ENCODE measurements at regions not wholly inside any gene's neighbourhood (a gene's known extent, or its start where the extent isn't known, plus 50 kb on each side); places are given as distances from the start of the nearest gene placed in this dataset.

GRCh38 chr1:29638281-29638680 lies 402.0 kb downstream of the PTPRU start:
- H3K27ac ChIP-seq (ENCODE audit: control insufficient read depth, insufficient read depth, low read length) = no peak overlapping the region

DNA sequence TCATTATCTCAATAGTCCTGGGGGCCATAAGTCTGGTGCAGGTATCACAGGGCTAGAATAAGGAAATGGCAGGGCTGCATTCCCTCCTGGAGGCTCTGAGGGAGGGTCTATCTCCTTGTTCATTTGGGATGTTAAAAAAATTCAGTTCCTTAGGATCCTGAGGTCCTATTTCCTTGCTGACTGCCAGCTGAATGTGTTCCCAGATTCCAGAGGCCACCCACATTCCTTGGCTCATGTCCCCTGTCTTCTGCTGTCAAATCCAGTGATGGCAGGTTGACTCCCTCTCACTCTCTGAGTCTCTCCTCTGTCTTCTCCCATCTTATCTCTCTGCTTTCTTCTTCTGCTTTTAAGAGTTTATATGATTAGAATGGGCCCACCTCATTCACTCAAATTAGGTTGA lies 400.6 kb downstream of the PTPRU start:
- TF ChIP-seq EZH2 (IDR thresholded peaks at IDR 0.05; ENCODE audit: low read length) = no peak
- TF ChIP-seq, protein P1, sequence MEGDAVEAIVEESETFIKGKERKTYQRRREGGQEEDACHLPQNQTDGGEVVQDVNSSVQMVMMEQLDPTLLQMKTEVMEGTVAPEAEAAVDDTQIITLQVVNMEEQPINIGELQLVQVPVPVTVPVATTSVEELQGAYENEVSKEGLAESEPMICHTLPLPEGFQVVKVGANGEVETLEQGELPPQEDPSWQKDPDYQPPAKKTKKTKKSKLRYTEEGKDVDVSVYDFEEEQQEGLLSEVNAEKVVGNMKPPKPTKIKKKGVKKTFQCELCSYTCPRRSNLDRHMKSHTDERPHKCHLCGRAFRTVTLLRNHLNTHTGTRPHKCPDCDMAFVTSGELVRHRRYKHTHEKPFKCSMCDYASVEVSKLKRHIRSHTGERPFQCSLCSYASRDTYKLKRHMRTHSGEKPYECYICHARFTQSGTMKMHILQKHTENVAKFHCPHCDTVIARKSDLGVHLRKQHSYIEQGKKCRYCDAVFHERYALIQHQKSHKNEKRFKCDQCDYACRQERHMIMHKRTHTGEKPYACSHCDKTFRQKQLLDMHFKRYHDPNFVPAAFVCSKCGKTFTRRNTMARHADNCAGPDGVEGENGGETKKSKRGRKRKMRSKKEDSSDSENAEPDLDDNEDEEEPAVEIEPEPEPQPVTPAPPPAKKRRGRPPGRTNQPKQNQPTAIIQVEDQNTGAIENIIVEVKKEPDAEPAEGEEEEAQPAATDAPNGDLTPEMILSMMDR (optimal IDR thresholded peaks at IDR 0.05 in 1 of 3, IDR thresholded peaks at IDR 0.05 in 1 of 3, conservative IDR thresholded peaks at IDR 0.05 in 1 of 3; ENCODE audit: extremely low read depth in 1 of 3, insufficient read depth in 2 of 3, low read length in 3 of 3) = no peak
- Histone ChIP-seq H3K4me1 (ENCODE audit: control insufficient read depth, extremely low read depth, insufficient read depth, low read length) (peaks cover 30% of the 10 kb centered on the region), H3K4me2 (ENCODE audit: control insufficient read depth, extremely low read depth, insufficient read depth, low read depth, low read length) (no peak overlapping the region), H3K27ac (ENCODE audit: control insufficient read depth, insufficient read depth, low read length) (no peak overlapping the region), H4K20me1 (ENCODE audit: control insufficient read depth, extremely low read depth, insufficient read depth, low read length) (no peaks in the 10 kb centered on the region), H3K79me2 (ENCODE audit: control insufficient read depth, insufficient read depth, low read length) (no peaks in the 10 kb centered on the region), H3K27me3 (ENCODE audit: control insufficient read depth, extremely low read depth, insufficient read depth, low read length) (no peaks in the 10 kb centered on the region), H2AFZ (ENCODE audit: control insufficient read depth, low read length) (no peak overlapping the region), H3K36me3 (ENCODE audit: control insufficient read depth in 2 of 2, extremely low read depth in 1 of 2, insufficient read depth in 2 of 2, low read length in 2 of 2) (no peaks in the 10 kb centered on the region), H3K9me1 (ENCODE audit: control insufficient read depth, extremely low read depth, insufficient read depth, low read length) (no peaks in the 10 kb centered on the region), H3K9me3 (ENCODE audit: control insufficient read depth, low read depth, low read length) (no peaks in the 10 kb centered on the region), H3K4me3 (ENCODE audit: control insufficient read depth in 2 of 3, extremely low read depth in 1 of 3, insufficient read depth in 2 of 3, low read depth in 1 of 3, low read length in 3 of 3) (no peak overlapping the region), H3K9ac (ENCODE audit: control insufficient read depth, extremely low read depth, insufficient read depth, low read length) (no peak overlapping the region)
- FAIRE-seq (no peak), DNase-seq (ENCODE audit: low read depth, low spot score) (no peak)
- dilution Hi-C loops (cut with MboI; ENCODE audit: extremely low pct_ligation_motif_present, low sequenced_read_pairs) = no loop called here

More at GRCh38 chr1:29638281-29638680, 402.0 kb downstream of the PTPRU start:
- Histone ChIP-seq H3K4me1 (ENCODE audit: control insufficient read depth, extremely low read depth, insufficient read depth, low read length) (peaks cover 30% of the 10 kb centered on the region), H3K36me3 (ENCODE audit: control insufficient read depth in 2 of 2, extremely low read depth in 1 of 2, insufficient read depth in 2 of 2, low read length in 2 of 2) (no peaks in the 10 kb centered on the region), H3K79me2 (ENCODE audit: control insufficient read depth, insufficient read depth, low read length) (no peaks in the 10 kb centered on the region), H3K9ac (ENCODE audit: control insufficient read depth, extremely low read depth, insufficient read depth, low read length) (no peak overlapping the region), H4K20me1 (ENCODE audit: control insufficient read depth, extremely low read depth, insufficient read depth, low read length) (no peaks in the 10 kb centered on the region), H3K9me3 (ENCODE audit: control insufficient read depth, low read depth, low read length) (no peaks in the 10 kb centered on the region), H3K4me2 (ENCODE audit: control insufficient read depth, extremely low read depth, insufficient read depth, low read depth, low read length) (no peak overlapping the region), H3K27me3 (ENCODE audit: control insufficient read depth, extremely low read depth, insufficient read depth, low read length) (no peaks in the 10 kb centered on the region), H2AFZ (ENCODE audit: control insufficient read depth, low read length) (no peak overlapping the region), H3K9me1 (ENCODE audit: control insufficient read depth, extremely low read depth, insufficient read depth, low read length) (no peaks in the 10 kb centered on the region), H3K4me3 (ENCODE audit: control insufficient read depth in 2 of 3, extremely low read depth in 1 of 3, insufficient read depth in 2 of 3, low read depth in 1 of 3, low read length in 3 of 3) (no peak overlapping the region)
- TF ChIP-seq, protein P1 (optimal IDR thresholded peaks at IDR 0.05 in 1 of 3, IDR thresholded peaks at IDR 0.05 in 1 of 3, conservative IDR thresholded peaks at IDR 0.05 in 1 of 3; ENCODE audit: extremely low read depth in 1 of 3, insufficient read depth in 2 of 3, low read length in 3 of 3) = no peak
- no peak for TF ChIP-seq EZH2 (IDR thresholded peaks at IDR 0.05; ENCODE audit: low read length)
- dilution Hi-C loops (cut with MboI; ENCODE audit: extremely low pct_ligation_motif_present, low sequenced_read_pairs) = no loop called here
- no peak for FAIRE-seq
- no peak for DNase-seq (ENCODE audit: low read depth, low spot score)

All from keratinocyte (primary cell).